Amygdala (tissue), 56 donors: ENCODE measurements at regions not wholly inside any gene's neighbourhood (a gene's known extent, or its start where the extent isn't known, plus 50 kb on each side); places are given as distances from the start of the nearest gene placed in this dataset.

Experiments used
- DNase-seq, 56 donors: peaks; one replicate each; lab custom pipeline; 2025; lab: John Stamatoyannopoulos, UW

GRCh38 chr6:108751282-108751681 lies 96.9 kb upstream of the ARMC2 start:
- no peak for DNase-seq

DNA sequence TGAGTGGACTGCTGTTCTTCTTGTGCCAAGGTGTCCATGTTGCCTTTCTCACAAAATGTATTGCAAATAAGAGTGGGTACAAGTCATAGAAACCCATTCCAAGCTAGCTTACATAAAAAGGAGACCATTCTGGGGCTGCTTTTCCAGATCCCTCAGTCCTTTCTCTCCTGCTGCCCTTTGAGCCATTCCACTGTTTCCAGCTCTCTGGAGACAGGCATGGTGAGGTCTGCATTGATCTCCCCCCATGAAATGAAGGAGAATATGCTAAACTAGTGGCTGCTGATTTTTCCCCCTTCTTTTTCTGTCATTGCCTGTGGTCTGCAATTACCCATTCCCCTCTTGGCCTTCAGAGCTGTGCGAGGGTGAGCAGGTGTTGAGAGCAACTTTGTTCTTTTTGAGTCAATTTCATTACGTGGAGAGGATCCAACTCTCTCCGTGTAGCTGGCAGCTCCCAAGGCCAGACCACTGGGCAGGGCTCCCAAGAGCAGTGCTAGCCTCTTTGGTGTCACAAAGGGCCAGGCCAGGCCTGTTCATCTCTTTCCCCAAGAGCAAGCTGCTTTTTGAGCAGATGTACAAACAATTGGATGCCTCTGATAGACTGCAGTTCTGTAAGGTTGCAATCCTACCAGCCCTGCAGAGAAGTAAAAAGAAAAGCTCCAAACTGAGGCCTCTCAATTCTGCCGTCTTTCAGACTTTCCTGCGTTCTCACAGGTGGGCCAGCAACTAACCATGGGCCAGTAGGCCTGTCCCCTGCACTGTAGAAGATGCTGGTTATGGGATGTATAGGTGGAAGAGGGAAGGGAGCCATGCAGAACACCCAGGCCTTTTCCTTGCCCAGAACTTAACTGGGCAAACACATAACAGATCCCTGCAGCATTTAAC lies 96.1 kb upstream of the ARMC2 start:
- DNase-seq: peak in 9 of 56 donors; percentile 8 to 30 (median 22)

DNA sequence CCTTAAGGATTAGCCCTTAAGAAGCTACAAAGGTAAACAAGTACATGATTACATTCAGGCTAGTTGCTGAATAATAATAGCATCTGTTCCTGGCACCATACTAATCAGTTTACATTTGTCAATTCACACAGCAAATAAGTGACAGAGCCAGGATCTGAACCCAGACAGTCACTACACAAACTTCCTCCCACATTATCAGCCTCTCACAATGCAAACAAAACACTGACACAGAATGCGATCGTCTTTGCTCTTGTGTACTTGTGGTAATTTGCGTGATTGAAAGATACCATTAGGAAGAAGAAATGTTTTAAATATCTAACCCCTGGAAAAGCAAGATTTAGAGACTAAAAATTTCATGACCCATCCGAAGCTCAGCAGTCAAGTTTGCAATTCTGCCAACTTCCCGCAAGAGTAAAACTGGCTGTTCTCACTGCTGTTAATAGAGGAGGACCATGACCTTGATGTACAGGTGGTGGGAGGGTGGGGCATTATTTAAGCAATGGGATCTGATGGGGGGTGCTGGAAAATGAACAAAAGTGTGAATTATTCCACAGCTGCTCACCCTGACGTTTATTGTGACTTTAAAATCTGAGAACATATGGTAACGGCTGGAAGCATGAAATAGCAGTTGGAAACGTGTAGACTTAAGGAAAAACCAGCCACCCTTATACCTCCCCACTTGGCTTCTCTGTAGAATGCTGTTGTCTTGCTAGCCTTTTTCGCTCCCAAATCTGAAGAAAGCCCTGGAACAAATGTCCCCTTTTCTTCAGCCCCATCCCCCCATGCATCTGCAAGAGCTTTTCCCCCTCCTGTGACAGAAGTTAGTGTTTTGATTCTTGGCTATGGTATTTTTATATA lies 95.3 kb upstream of the ARMC2 start:
- no peak for DNase-seq

- no peak for DNase-seq
Observed at GRCh38 chr6:108755257-108756240, 92.7 kb upstream of the ARMC2 start.

- DNase-seq: no peak
Observed at GRCh38 chr6:108757357-108757756, 90.9 kb upstream of the ARMC2 start.

GRCh38 chr6:108758884-108759283 lies 89.3 kb upstream of the ARMC2 start:
- no peak for DNase-seq

- no peak for DNase-seq
Observed at GRCh38 chr6:108760126-108761050, 87.8 kb upstream of the ARMC2 start.

DNA sequence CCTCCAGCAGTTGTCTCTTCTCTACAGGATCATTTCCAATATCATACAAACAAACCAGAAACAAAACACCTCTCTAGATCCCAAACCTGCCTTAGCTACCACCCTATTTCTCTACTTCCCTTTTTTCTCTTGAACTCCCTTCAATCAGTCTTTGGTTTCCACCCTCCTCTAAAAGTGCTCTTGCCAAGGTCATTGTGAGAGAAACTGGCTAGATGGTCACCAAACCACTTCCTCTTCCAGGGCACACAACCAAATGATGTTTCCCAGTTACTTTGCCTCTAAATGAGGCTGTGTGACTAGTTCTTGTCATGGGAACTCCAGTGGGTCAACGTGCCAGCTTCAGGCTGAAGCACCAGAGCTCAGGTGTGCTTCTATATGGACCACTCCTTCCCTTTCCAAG lies 85.8 kb upstream of the ARMC2 start:
- no peak for DNase-seq

- DNase-seq: no peak
Observed at GRCh38 chr6:108763931-108764579, 84.2 kb upstream of the ARMC2 start.

DNA sequence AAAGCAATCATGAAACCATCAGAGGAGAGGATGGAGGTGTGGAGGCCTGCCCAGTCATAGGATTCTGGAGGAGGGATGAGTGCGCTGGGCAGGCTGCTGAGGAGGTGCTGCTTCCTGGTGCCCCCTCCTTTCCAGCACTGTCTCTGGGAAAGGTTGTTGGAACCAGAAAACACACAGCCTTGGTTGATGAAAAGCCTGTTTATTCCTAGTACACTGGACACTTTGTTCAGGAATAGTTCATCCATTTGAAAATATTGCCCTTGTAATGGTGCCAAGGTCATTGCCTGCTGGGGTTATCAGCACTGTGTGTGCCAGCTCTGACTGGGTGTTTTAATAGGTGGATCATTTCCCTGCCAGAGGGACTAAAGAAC lies 83.7 kb upstream of the ARMC2 start:
- peak in 8 of 56 donors; percentile 7 to 51 (median 15) for DNase-seq

DNA sequence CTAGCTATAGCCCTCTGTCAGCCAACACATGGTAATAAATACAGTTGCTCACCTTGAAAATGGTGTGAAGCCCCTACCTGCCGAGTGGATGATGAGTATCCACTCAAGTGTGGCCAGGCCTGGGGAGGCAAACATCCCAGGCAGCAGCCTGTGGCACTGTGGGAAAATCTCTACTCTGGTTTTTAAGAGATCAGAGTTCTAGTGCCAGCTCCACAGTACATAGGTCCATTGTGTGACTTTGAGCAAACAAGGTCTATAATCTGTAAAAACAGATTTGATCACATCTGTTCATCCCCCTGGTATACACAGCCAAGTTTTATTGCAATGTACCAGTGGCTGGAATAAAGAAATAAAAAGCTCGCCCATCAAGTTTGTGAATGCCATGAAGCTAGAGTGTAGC lies 82.7 kb upstream of the ARMC2 start:
- DNase-seq: no peak

GRCh38 chr6:108766419-108766818 lies 81.8 kb upstream of the ARMC2 start:
- no peak for DNase-seq

DNA sequence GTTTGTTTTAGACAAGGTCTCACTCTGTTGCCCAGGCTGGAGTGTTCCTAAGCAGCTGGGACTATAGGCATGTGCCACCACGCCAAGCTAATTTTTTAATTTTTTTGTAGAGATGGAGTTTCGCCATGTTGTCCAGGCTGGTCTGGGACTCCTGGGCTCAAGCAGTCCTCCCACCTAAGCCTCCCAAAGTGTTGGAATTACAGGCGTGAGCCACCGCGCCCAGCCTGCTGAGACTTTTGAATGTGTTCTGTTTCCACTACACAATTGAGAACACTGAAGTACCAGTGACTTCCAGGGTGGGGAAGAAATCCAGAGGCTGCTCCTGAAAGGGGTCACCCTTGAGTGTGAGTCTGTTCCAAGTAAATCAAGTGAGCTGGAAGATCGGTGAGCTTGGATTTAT lies 81.3 kb upstream of the ARMC2 start:
- DNase-seq: no peak

GRCh38 chr6:108767418-108768165 lies 80.6 kb upstream of the ARMC2 start:
- no peak for DNase-seq

DNA sequence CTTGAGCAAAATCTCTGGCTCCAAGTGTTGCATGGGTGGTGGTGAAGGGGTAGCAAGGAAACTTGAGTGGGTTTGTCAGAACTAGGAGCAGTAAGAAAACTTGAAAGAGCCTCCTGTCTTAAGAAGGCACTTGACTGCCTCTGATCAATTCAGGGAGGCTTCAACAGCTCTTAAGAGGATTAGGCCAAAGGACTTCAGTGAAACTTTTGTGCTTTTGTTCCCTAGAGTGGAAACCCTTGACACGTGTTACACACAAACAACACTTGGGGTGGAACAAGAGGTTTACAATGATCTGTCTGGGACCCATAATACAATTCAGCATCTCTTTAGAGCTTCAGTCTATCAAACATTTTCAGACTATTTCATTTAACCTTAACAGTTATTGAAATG lies 80.1 kb upstream of the ARMC2 start:
- no peak for DNase-seq

GRCh38 chr6:108768792-108769524 lies 79.3 kb upstream of the ARMC2 start:
- no peak for DNase-seq

DNA sequence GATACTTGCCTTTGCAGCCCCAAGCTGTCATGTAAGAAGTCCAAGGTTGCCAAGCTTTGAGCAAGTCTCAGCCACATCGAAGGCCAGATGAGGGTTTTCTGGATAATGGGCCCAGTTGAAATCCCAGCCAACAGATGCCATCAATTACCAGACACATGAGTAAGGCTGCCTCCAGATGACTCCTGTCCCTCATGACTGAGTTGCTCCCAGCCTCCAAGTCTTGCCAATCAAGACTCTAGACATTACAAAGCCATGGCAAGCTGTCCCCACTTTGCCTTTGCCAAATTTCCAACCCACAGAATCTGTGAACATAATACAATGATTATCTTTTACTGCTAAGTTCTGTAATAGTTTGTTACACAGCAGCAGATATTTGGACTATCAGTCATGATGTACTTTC lies 76.8 kb upstream of the ARMC2 start:
- DNase-seq: no peak
